GM12892 (cell line): ENCODE measurements at regions not wholly inside any gene's neighbourhood (a gene's known extent, or its start where the extent isn't known, plus 50 kb on each side); places are given as distances from the start of the nearest gene placed in this dataset.

Experiments
- DNase-seq: peaks from one replicate; pipeline ENCODE4 v3.0.0; 2011; ENCODE audit not compliant: insufficient read length
- FAIRE-seq: peaks from 2 replicates; lab custom pipeline; 2011; peaks lifted over from hg19 to GRCh38; lab: Jason Lieb, UNC
- POLR2A ChIP-seq: IDR thresholded peaks from 2 replicates; pipeline ENCODE4 v1.6.1; 2011; ENCODE audit warnings: low read depth, low read length, control low read depth
- POLR2AphosphoS5 ChIP-seq: IDR thresholded peaks from 2 replicates; pipeline ENCODE4 v1.6.1; 2011; ENCODE audit warnings: low read depth, low read length, control low read depth
- TAF1 ChIP-seq: IDR thresholded peaks from 2 replicates; pipeline ENCODE4 v1.6.1; 2011; ENCODE audit warnings: low read depth, mild to moderate bottlenecking, control low read depth, low read length, borderline replicate concordance

GRCh38 chr2:21640046-21640445 lies 516.3 kb downstream of the TDRD15 start:
- DNase-seq (no peak), FAIRE-seq (no peak)
- TF ChIP-seq POLR2AphosphoS5 (no peak), POLR2A (no peak), TAF1 (no peak)

- FAIRE-seq (no peak), DNase-seq (no peak)
- no peak for TF ChIP-seq POLR2AphosphoS5
- TF ChIP-seq TAF1: no peak
- TF ChIP-seq POLR2A: no peak
Measured at GRCh38 chr2:21642647-21643046, 518.9 kb downstream of the TDRD15 start.

- TF ChIP-seq POLR2A (no peak), POLR2AphosphoS5 (no peak), TAF1 (no peak)
- DNase-seq (no peak), FAIRE-seq (no peak)
Measured at GRCh38 chr2:21643180-21643579, 519.4 kb downstream of the TDRD15 start.

- TF ChIP-seq TAF1 (no peak), POLR2A (no peak), POLR2AphosphoS5 (no peak)
Measured at GRCh38 chr2:21644266-21644665, 520.5 kb downstream of the TDRD15 start.

GRCh38 chr2:21646345-21646744 lies 522.6 kb downstream of the TDRD15 start:
- DNase-seq (no peak), FAIRE-seq (no peak)
- TF ChIP-seq POLR2A (no peak), TAF1 (no peak), POLR2AphosphoS5 (no peak)

More at GRCh38 chr2:21644266-21644665, 520.5 kb downstream of the TDRD15 start:
- no peak for FAIRE-seq
- no peak for DNase-seq

- TF ChIP-seq POLR2A (no peak), POLR2AphosphoS5 (no peak), TAF1 (no peak)
- no peak for DNase-seq
- no peak for FAIRE-seq
Measured at GRCh38 chr2:21650569-21650968, 526.8 kb downstream of the TDRD15 start.

- no peak for TF ChIP-seq POLR2AphosphoS5
- no peak for FAIRE-seq
- no peak for DNase-seq
Measured at GRCh38 chr2:21655136-21655535, 531.4 kb downstream of the TDRD15 start.

- DNase-seq (no peak), FAIRE-seq (no peak)
- TF ChIP-seq POLR2AphosphoS5 (no peak), POLR2A (no peak), TAF1 (no peak)
Measured at GRCh38 chr2:21656330-21657075, 532.7 kb downstream of the TDRD15 start.

GRCh38 chr2:21657445-21657844 lies 533.7 kb downstream of the TDRD15 start:
- FAIRE-seq: no peak
- no peak for DNase-seq
- TF ChIP-seq TAF1 (no peak), POLR2A (no peak), POLR2AphosphoS5 (no peak)

- DNase-seq: no peak
- FAIRE-seq: no peak
- no peak for TF ChIP-seq POLR2A
- TF ChIP-seq POLR2AphosphoS5: no peak
Measured at GRCh38 chr2:21658269-21658668, 534.5 kb downstream of the TDRD15 start.

- DNase-seq: no peak
- no peak for FAIRE-seq
- TF ChIP-seq POLR2A (no peak), TAF1 (no peak), POLR2AphosphoS5 (no peak)
Measured at GRCh38 chr2:21658907-21659477, 535.2 kb downstream of the TDRD15 start.

- DNase-seq: no peak
- TF ChIP-seq TAF1 (no peak), POLR2A (no peak), POLR2AphosphoS5 (no peak)
- no peak for FAIRE-seq
Measured at GRCh38 chr2:21664083-21664482, 540.3 kb downstream of the TDRD15 start.

- TF ChIP-seq POLR2A (no peak), POLR2AphosphoS5 (no peak), TAF1 (no peak)
- FAIRE-seq: no peak
- DNase-seq: no peak
Measured at GRCh38 chr2:21667638-21668037, 543.9 kb downstream of the TDRD15 start.
